ENCODE measurements at regions not wholly inside any gene's neighbourhood (a gene's known extent, or its start where the extent isn't known, plus 50 kb on each side); places are given as distances from the start of the nearest gene placed in this dataset.
A peak's percentile ranks its signal among the peaks of the same experiment; 100 is the strongest.

GRCh38 chr1:168893359-168893801, 164.4 kb upstream of the DPT start:
- no peaks in the 10 kb centered on the region for H3K9me3 ChIP-seq (ENCODE audit: low read depth)
- no peak overlapping the region for H3K4me3 ChIP-seq
- H3K36me3 ChIP-seq = no peaks in the 10 kb centered on the region
- H3K27ac ChIP-seq = no peak overlapping the region
- H3K27me3 ChIP-seq = no peaks in the 10 kb centered on the region
- peak in 1 of 2 donors; percentile 25 for DNase-seq (ENCODE audit: low read depth in 1 of 2, low spot score in 1 of 2)
- H3K4me1 ChIP-seq (ENCODE audit: low read depth) = no peaks in the 10 kb centered on the region
- no peak for TF ChIP-seq CTCF (IDR thresholded peaks at IDR 0.05; ENCODE audit: low read depth, low read length)

DNA sequence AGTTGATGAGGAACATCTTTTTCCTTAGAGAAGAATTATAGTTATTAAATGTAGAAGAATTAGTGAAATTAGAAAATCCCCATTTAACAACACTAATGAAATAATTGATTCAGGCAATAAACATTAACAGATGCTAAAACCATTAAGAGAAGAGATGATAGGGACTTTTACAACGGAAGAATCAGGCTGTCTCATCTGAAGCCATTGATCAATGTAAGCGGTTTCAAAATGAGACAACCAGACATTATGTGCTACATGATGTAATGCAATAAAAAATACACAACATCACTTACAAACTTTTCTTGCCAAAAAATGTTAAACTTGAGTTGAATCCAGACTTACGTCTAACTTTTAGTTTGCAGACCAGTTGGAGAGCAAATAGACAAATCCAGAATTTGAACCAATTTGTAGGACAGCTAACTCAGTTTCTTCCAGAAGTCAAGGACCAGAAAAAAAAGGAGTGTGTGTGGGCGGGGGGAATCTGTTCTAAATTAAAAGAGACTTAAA, 165.4 kb upstream of the DPT start:
- Histone ChIP-seq H3K27ac (no peak overlapping the region), H3K4me3 (no peak overlapping the region), H3K9me3 (ENCODE audit: low read depth) (no peaks in the 10 kb centered on the region), H3K36me3 (no peaks in the 10 kb centered on the region), H3K27me3 (peaks cover 2% of the 10 kb centered on the region), H3K4me1 (ENCODE audit: low read depth) (no peaks in the 10 kb centered on the region)
- TF ChIP-seq CTCF (IDR thresholded peaks at IDR 0.05; ENCODE audit: low read depth, low read length) = no peak
- DNase-seq (ENCODE audit: low read depth in 1 of 2, low spot score in 1 of 2) = no peak

DNA sequence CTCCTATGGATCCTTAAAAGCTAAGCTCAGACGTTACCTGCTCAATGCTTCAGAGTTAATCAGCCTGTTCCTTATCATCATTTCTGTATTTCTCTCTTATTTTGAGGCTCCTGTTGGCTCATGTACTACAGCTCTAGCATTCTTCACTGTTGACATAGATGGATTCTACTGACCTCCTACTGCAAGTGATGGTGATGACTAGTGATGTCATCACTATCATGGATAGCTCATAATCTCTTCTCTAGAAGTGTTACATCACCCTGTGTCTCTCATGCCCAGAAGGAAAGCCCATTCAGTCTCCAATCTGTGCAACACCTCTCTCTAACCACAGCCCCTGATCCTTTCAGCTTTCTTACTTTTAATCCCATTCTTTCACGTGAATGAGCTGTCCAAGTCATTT, 168.2 kb upstream of the DPT start:
- Histone ChIP-seq H3K4me1 (ENCODE audit: low read depth) (no peaks in the 10 kb centered on the region), H3K4me3 (no peak overlapping the region), H3K27ac (no peak overlapping the region), H3K9me3 (ENCODE audit: low read depth) (no peaks in the 10 kb centered on the region), H3K27me3 (peaks cover 2% of the 10 kb centered on the region), H3K36me3 (no peaks in the 10 kb centered on the region)
- DNase-seq (ENCODE audit: low read depth in 1 of 2, low spot score in 1 of 2) = peak in 1 of 2 donors; percentile 6
- TF ChIP-seq CTCF (IDR thresholded peaks at IDR 0.05; ENCODE audit: low read depth, low read length) = no peak

DNA sequence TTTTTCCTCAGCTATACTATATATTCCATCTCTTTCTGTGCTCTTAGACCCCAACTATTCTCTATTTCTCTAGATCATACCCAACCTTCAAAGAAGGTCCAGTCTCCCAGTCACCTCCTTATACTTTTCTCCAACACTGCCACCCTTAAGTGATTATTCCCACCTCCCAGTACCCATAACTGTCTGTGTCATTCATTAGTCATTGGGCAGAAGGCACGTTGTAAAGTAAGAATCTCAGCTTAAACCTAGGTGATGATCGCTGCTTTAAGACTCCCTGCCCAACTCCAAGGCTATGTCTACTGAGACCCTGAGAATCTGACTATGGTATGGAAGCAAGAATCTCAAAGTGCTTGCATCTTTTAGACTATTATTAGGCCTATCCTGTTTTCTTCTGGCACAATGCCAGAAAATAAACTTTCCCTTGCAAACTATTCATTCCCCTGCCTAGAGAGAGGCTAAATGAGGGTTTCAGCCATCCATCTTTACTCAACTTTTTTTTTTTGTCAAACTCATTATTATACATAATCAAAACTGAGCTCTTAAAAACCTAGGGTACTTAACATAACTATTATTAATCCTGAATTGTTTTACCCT, 174.3 kb upstream of the DPT start:
- TF ChIP-seq CTCF (IDR thresholded peaks at IDR 0.05; ENCODE audit: low read depth, low read length) = no peak
- no peaks in the 10 kb centered on the region for H3K9me3 ChIP-seq (ENCODE audit: low read depth)
- H3K4me1 ChIP-seq (ENCODE audit: low read depth) = peaks cover 4% of the 10 kb centered on the region
- DNase-seq (ENCODE audit: low read depth in 1 of 2, low spot score in 1 of 2) = no peak
- H3K27me3 ChIP-seq = peaks cover 2% of the 10 kb centered on the region
- no peaks in the 10 kb centered on the region for H3K36me3 ChIP-seq
- no peak overlapping the region for H3K4me3 ChIP-seq
- no peak overlapping the region for H3K27ac ChIP-seq

- no peak for DNase-seq (ENCODE audit: low read depth in 1 of 2, low spot score in 1 of 2)
- no peaks in the 10 kb centered on the region for H3K36me3 ChIP-seq
- no peak overlapping the region for H3K4me3 ChIP-seq
- no peaks in the 10 kb centered on the region for H3K9me3 ChIP-seq (ENCODE audit: low read depth)
- no peaks in the 10 kb centered on the region for H3K27me3 ChIP-seq
- no peak overlapping the region for H3K27ac ChIP-seq
- TF ChIP-seq CTCF (IDR thresholded peaks at IDR 0.05; ENCODE audit: low read depth, low read length) = no peak
- peaks cover 4% of the 10 kb centered on the region for H3K4me1 ChIP-seq (ENCODE audit: low read depth)
Observed at GRCh38 chr1:168905633-168906032, 176.6 kb upstream of the DPT start.

Data from cardiac muscle cell (in vitro differentiated cells and primary cell).